Ascending aorta (tissue), 2 donors: ENCODE measurements at regions not wholly inside any gene's neighbourhood (a gene's known extent, or its start where the extent isn't known, plus 50 kb on each side); places are given as distances from the start of the nearest gene placed in this dataset.
"Not testable (repeated sequence)": the region's sequence is repeated elsewhere in the genome, so short reads cannot be mapped to it uniquely, and the experiment has no call there.

Experiments used
- DNase-seq, 2 donors: peaks; one replicate each; pipeline ENCODE4 v3.0.0-alpha.2; 2019; ENCODE audit warnings: low spot score in 2 of 2
- H3K27ac ChIP-seq, 2 donors: fragments of 200-600 bp; sonication (generic); one replicate each; pipeline ENCODE4 v1.5.1; 2016 to 2017; ENCODE audit warnings: mild to moderate bottlenecking in 1 of 2
- H3K27me3 ChIP-seq: fragments of 200-600 bp; sonication (generic); one replicate; pipeline ENCODE4 v1.5.1; 2017
- H3K36me3 ChIP-seq, 2 donors: fragments of 200-600 bp; sonication (generic); one replicate each; pipeline ENCODE4 v1.5.1; 2016
- H3K4me1 ChIP-seq, 2 donors: fragments of 200-600 bp; sonication (generic); one replicate each; pipeline ENCODE4 v1.5.1; 2016 to 2017; ENCODE audit warnings: mild to moderate bottlenecking in 1 of 2
- H3K4me3 ChIP-seq, 2 donors: fragments of 200-600 bp; sonication (generic); one replicate each; pipeline ENCODE4 v1.5.1; 2016 to 2017; ENCODE audit warnings: mild to moderate bottlenecking in 1 of 2
- H3K9me3 ChIP-seq, 2 donors: fragments of 200-600 bp; sonication (generic); one replicate each; pipeline ENCODE4 v1.5.1; 2016
- intact Hi-C: fragments of 100-400 bp; cut with DNase I; formaldehyde crosslinking; loops from one replicate; pipeline ENCODE4 v1.15.1; 2023
- TF ChIP-seq, protein P1 (sequence below), 3 experiments: fragments of 200-600 bp in 2 of 3; fragments of 450-650 bp in 1 of 3; sonication (generic) in 2 of 3; IDR thresholded peaks; one replicate each; pipeline ENCODE4 v1.5.1; 2016 to 2019; ENCODE audit warnings: antibody characterized with exemption in 3 of 3, mild to moderate bottlenecking in 1 of 3, moderate library complexity in 1 of 3

DNA sequence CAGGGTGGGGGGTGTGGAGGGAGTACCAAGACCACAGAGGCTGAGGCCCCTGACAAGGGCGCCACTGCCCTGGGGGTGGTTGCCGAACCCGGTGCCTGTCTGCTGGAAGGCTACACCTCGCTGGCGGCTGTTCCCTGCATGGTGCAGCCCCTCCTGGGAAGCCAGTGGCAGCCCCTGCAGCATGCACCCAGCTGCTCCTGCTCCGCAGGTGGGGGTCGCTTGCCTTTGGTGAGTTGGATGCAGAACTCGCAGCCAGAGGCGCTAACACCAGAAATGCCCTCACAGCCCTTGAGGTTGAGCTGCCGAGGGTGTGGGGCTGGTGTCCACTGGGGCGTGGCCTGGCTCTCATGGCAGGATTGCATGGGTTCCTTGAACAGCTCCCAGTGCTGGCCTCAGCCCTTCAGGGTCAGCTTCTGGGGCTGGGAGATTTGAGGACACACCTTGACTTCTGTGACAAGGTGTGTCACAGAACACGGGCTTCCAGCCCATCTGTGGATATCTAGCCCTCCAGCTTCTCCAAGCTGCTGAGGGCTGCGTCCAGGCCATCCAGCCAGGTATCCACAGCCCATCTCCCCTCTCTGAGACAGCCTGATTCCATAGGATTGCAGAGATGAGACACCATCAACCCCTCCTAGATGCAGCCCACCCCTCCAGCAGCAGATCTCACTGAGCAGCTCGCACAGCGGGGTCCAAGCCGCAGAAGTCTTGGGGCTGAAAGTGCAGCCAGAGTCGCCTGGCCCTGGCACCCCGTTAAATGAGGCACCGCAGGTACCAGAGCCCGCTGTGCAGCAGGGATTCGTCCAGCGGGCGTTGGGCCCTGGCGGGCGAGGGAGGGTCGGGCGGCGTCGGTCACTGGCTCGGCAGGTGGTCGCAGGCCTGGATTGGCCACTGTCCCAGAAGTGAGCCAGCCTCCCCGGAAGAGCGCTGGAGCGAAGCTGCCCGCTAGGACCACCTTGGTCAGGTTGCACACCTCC is 586.3 kb downstream of the KCNJ18 start:
- Histone ChIP-seq H3K27me3 (no peaks in the 10 kb centered on the region), H3K36me3 (no peaks in the 10 kb centered on the region), H3K4me1 (no peaks in the 10 kb centered on the region), H3K9me3 (no peaks in the 10 kb centered on the region), H3K4me3 (no peak overlapping the region), H3K27ac (no peak overlapping the region)
- DNase-seq: peak in 1 of 2 donors; percentile 57
- intact Hi-C loops: no loop called here
- TF ChIP-seq, protein P1, sequence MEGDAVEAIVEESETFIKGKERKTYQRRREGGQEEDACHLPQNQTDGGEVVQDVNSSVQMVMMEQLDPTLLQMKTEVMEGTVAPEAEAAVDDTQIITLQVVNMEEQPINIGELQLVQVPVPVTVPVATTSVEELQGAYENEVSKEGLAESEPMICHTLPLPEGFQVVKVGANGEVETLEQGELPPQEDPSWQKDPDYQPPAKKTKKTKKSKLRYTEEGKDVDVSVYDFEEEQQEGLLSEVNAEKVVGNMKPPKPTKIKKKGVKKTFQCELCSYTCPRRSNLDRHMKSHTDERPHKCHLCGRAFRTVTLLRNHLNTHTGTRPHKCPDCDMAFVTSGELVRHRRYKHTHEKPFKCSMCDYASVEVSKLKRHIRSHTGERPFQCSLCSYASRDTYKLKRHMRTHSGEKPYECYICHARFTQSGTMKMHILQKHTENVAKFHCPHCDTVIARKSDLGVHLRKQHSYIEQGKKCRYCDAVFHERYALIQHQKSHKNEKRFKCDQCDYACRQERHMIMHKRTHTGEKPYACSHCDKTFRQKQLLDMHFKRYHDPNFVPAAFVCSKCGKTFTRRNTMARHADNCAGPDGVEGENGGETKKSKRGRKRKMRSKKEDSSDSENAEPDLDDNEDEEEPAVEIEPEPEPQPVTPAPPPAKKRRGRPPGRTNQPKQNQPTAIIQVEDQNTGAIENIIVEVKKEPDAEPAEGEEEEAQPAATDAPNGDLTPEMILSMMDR (IDR thresholded peaks at IDR 0.05): no peak

DNA sequence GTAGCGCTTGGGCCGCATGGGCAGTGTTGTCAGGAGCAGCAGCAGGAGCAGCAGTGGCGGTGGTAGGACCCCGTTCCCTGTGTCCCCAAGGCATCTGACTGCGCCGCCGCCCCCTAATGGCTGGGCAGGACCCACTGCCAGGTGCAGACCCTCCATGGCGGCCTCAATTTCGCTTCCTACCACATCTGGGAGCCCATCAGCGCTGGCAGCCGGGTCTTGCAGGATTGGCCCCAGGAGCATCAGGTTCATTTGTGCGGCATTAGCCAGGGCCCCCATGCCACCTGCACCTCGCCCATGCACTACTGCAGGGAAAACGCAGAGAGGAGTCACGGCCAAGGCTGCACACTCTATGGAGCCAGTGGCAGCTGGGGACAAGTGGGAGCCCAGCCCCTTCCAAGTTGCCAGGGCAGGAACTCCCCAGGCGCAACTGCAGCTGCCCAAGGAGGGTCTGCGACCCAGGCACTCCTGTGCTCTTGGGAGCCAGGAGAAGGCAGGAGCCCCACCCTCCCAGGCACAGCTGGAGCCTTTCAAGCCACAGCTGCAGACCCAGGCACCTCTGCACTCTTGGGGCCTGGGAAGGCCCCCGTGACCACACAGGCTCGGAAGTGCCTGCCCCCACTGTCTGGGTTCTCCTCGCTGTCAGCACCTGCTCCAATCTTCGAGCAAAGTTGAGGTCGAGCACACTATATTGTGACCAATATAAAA is 594.2 kb downstream of the KCNJ18 start:
- peak in 1 of 2 donors; percentile 58 for DNase-seq
- H3K4me1 ChIP-seq: no peaks in the 10 kb centered on the region
- TF ChIP-seq, protein P1 (IDR thresholded peaks at IDR 0.05): no peak
- no peak overlapping the region for H3K27ac ChIP-seq
- no peaks in the 10 kb centered on the region for H3K36me3 ChIP-seq
- intact Hi-C loops: no loop called here
- H3K9me3 ChIP-seq: no peaks in the 10 kb centered on the region
- H3K4me3 ChIP-seq: no peak overlapping the region
- no peaks in the 10 kb centered on the region for H3K27me3 ChIP-seq

DNA sequence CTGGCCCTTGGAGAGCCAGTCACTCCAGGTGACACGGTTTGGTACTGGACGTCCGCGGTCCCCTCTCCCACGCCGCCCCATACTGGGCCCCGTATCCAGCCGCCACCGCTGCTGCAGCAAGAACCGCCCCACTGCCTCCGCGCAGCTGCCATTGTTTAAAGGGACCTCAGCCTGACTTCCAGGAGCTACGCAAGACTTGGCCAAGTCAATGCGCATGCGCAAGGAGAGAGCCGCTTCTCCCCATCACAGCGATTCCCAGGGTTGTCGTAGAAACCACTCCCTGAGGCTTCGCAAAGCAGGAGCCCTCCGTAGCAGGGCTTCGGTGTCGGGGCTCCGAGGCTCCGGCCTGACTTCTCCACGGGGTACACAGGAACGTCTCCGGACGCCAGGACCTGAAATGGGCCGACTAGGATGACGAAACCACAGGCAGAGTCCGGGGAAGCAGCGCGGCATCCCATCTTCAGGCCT is 606.2 kb downstream of the KCNJ18 start:
- H3K9me3 ChIP-seq, H3K4me3 ChIP-seq, intact Hi-C loops, H3K27ac ChIP-seq, H3K27me3 ChIP-seq, H3K4me1 ChIP-seq, DNase-seq, H3K36me3 ChIP-seq: not testable (repeated sequence)

DNA sequence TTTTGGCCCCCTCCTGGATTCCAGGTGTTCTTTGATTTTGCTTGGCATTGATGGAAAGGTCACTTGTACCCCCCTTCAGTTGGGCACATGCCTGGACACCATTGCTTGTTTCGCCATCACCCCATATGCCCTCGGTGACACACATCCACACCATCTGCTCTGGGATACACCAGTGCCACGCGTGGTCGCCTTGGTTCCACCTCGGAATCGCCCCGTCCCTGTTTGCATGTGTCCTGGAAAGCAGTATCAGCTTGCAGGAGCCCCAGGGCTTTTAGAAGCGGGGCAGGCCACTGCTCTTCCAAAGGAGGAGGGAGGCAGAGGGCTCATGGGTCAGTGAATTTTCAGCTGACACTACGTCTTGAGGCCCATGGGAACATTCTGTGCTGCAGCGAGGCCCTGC is 607.9 kb downstream of the KCNJ18 start:
- H3K36me3 ChIP-seq: no peaks in the 10 kb centered on the region
- no peak overlapping the region for H3K27ac ChIP-seq
- no peak for DNase-seq
- H3K4me3 ChIP-seq: no peak overlapping the region
- no peaks in the 10 kb centered on the region for H3K9me3 ChIP-seq
- H3K27me3 ChIP-seq: no peaks in the 10 kb centered on the region
- intact Hi-C loops: no loop called here
- H3K4me1 ChIP-seq: no peaks in the 10 kb centered on the region
- TF ChIP-seq, protein P1 (IDR thresholded peaks at IDR 0.05): no peak

DNA sequence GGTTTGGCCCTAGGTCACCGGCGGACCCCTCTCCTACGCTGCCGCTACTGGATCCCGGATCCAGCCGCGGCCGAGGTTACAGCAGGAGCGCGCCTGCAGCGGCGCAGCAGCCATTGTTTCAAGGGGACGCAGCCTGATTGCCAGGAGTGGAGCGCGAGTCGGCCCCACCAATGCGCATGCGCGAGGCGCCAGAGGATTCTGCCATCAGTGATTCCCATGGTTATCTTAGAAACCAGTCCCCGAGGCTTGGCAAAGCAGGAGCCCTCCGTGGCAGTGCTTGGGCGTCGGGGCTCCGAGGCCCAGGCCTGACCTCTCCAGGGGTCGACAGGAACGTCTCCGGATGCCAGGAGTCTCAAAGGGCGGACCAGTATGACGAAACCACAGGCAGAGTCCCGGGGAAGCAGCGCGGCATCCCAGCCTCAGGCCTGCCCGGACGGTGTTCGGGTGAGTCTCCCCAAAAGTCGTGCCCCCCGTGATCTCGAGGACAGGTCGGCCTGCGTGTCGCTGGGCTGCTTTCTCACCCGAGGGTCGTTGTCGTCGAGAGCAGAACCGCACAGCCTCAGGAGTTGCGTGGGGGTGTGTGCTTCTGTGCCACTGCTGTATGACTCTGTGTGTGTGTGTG is 608.5 kb downstream of the KCNJ18 start:
- no peak for DNase-seq
- TF ChIP-seq, protein P1 (IDR thresholded peaks at IDR 0.05): no peak
- intact Hi-C loops: no loop called here
- Histone ChIP-seq H3K27me3 (no peaks in the 10 kb centered on the region), H3K4me3 (no peak overlapping the region), H3K27ac (no peak overlapping the region), H3K9me3 (no peaks in the 10 kb centered on the region), H3K36me3 (no peaks in the 10 kb centered on the region), H3K4me1 (no peaks in the 10 kb centered on the region)
